COLO668 (cell line): ENCODE measurements at regions not wholly inside any gene's neighbourhood (a gene's known extent, or its start where the extent isn't known, plus 50 kb on each side); places are given as distances from the start of the nearest gene placed in this dataset.
"Not testable (repeated sequence)": the region's sequence is repeated elsewhere in the genome, so short reads cannot be mapped to it uniquely, and the experiment has no call there.

Experiments used
- DNase-seq: peaks from one replicate; lab custom pipeline; 2025; ENCODE audit not compliant: unreplicated experiment; lab: John Stamatoyannopoulos, UW

DNA sequence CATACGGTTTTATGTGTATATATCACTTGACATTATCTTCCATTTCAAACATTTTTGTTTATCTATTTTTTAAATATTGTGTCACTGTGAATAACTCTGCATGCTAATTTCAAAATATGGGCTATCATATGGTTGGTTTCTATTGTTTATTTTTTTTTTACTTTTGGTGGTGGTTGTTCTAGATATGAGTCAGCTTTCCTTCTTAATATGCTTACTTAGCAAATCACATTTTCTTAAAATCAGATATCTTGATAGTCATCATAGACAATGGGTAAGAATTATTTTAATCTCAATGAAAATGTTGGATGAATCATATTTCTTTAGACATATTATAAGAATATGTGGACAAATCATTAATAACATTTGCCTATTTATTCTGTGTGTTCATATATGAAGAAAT is 881.5 kb downstream of the BRINP3 start:
- no peak for DNase-seq

DNA sequence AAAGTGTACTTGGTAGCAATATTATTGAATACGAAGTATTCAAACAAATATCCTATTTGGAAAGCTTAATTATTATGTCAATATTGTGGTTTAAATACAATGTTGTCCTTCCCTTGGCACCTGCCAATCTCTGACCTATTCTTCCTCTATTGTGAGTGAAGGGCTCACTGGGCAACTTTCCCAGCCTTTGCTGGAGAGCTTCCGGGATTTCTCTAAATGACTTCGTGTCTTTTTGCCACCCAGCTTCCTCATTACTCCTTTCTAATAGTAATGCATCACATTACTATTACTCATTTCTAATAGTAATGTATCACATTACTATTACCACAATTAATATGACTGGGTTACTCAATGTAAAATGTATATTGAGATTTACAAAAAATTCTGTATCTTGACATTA is 880.6 kb downstream of the BRINP3 start:
- peak; percentile 83 for DNase-seq

GRCh38 chr1:189605226-189605625 is 872.4 kb downstream of the BRINP3 start:
- no peak for DNase-seq

- DNase-seq = no peak
These were observed 871.6 kb downstream of the BRINP3 start for GRCh38 chr1:189606047-189606446.

DNA sequence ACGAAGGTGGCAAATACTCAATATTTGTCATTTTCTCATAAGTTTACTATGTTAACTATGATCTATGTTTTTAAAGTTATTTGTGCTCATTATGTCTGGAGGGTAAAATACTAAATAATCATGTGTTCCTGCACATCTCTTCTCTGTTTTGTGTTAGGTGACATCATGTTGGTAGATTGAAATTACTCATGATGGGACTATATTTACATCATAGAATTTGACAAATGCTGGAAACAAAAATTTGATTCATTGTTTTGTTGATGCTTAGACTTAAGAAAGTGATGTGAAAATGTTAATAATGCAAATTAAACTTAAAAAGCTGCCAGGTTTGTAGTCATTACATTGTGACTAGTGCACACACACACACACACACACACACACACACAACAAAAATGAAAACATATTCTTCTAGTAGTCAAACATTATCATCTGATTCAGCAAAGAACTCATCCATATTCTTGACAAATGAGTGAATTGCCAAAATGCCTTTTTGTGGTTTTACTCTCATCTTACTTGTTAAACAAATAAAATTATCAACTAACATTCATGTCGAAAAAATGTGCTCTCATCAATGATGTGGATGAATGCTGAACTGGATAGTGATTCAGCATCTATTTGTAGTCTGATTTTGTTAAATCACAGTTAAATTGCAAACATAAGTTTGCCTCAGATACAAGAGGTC is 870.7 kb downstream of the BRINP3 start:
- no peak for DNase-seq

- no peak for DNase-seq
These were observed 870.1 kb downstream of the BRINP3 start for GRCh38 chr1:189607477-189608096.

- DNase-seq = no peak
These were observed 868.5 kb downstream of the BRINP3 start for GRCh38 chr1:189609167-189609566.

GRCh38 chr1:189616893-189617292 is 860.8 kb downstream of the BRINP3 start:
- DNase-seq = no peak

GRCh38 chr1:189619682-189620332 is 857.9 kb downstream of the BRINP3 start:
- peak; percentile 38 for DNase-seq

GRCh38 chr1:189620471-189620870 is 857.2 kb downstream of the BRINP3 start:
- no peak for DNase-seq

DNA sequence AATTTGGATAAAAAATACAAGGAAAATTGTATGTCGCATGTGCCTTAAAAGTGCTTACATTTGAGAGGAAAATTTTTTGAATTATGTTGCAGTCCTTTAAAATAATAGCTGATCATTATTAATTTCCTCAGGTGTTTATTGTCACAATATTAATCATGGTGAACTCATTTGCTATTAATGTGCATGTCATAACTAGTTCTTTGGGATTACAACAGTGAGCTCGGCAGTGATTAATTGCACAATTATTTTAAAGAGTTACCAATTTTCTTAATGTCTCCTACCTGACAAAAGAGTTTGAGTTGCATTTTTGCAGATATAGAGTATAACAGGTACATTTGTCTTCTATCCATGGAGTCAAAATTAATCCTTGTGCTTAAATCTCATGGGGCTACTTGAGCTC is 854.3 kb downstream of the BRINP3 start:
- DNase-seq = no peak

DNA sequence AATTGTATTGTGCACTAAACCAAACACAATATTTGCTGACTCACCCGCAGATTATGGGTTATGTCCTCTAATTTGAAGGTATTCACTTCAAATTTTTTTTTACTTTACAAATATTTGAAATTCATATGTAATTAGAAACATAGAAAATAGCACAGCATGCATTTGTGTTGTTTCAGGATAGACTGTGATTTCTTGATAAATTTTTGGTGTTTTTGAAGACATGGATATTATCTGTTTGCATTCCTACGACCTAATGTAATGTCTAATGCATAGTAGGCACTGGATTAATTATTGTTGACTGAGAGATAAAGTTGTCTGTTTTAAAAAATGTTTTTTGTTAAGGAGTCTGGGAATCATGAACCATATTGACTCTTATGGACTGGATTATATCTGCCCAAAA is 850.2 kb downstream of the BRINP3 start:
- no peak for DNase-seq

DNA sequence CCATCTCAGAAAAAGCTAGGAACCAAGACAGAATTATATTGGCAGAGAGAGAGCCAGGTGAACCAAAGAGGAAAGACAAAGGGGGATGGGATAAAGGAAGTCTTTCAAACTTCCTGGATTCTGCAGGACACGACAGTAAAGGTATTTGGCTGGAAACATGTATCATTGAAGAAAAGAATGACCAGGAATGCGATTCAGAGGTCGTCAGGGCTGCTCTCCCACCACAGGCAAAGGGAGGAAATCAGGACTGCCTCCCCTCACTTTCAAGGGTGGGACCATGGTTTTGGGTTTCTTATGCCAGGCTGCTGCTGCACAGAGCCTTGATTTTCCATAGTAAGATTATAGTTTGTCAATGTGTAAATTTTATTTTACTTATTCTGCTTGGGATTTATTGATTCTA is 848.8 kb downstream of the BRINP3 start:
- DNase-seq = no peak

- DNase-seq = no peak
These were observed 844.0 kb downstream of the BRINP3 start for GRCh38 chr1:189633658-189634057.

- no peak for DNase-seq
These were observed 840.6 kb downstream of the BRINP3 start for GRCh38 chr1:189637041-189637440.

DNA sequence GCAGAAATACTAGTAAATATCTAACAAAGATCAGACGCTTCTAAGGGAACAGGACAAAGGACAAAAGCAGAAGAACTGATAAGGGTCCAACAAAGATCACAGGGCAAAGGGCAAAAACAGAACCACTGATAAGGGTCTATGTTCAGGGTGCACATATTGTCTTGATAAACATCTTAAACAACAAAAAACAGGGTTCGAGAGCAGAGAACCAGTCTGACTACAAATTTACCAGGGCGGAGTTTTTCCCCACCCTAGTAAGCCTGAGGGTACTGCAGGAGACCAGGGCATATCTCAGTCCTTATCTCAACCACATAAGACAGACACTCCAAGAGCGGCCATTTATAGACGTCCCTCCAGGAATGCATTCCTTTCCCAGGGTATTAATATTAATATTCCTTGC is 833.5 kb downstream of the BRINP3 start:
- not testable (repeated sequence) for DNase-seq

DNA sequence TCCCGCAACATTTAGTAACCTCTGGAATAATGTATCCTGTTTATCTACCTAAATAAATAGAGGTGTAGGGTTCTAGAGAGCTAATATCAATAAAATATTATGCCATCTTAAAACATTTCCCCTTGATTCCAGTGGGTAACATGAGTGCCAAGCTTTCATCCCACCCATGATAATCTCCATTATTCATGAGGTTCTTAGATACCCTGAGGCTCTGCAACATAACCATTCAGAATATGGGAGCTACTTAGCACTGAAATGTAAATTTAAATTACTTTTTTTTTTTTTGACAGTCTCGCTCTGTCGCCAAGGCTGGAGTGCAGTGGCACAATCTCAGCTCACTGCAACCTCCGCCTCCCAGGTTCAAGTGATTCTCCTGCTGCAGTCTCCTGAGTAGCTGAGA is 832.7 kb downstream of the BRINP3 start:
- no peak for DNase-seq

DNA sequence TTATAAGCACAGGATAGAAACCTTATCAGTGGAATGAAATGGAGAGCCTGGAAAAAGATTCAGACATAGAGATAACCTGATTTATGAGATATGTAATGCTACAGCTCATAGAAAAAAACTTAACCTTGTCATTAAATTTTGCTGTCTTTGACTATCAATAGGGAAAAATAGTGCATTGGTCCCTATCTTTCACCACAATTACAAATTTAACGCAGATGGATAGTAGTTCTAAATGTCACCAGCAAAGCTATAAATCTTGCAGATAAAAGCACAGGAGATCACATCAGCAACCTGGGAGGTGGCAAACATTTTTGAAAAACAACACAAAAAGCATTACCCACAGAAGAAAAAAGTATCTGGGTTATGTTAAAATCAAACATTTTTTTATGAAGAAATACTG is 831.6 kb downstream of the BRINP3 start:
- DNase-seq = no peak

GRCh38 chr1:189654906-189655305 is 822.8 kb downstream of the BRINP3 start:
- no peak for DNase-seq

DNA sequence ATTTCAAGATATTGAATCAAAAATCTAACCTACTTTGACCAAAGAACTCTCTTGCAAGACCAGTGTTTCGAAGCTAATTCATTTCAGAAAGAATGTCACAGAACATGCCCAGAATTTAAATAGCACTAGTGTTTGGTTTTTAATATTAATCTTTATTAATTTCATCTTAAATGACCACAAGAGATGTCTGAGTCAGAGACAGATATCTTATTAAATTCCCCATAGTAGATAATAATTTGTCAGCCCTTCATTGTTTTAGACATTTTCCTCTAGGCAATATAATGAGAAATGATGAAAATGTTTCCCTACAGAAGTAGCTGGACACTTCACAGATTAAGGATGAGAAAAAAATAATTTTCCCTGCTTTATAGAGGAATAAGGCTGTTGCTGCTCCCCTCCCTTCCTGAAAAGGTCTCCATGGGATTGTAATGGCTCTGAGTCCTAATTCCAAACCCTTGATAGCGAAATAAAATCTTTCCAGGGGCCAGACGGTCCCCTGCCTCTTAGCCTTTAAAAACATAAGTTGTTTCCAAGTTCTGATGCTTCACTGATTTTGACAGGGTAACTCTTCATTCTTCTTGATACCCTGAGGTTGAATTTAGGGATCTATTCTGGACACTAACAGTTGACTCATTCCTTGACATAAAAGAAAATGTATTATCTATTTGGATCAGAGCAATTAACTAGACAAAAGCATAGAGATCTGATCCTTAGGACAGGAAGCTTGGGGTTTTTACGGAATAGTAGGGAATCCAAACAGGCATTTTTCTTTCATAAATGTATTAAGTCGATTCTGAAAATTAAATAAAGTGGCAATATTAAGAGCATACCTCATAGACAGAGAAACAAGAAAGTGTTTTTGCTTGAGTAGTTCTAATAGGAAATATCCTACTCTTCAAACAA is 820.8 kb downstream of the BRINP3 start:
- DNase-seq = no peak

- DNase-seq = no peak
These were observed 819.9 kb downstream of the BRINP3 start for GRCh38 chr1:189657715-189658114.
